WTC11 (cell line): ENCODE measurements at regions not wholly inside any gene's neighbourhood (a gene's known extent, or its start where the extent isn't known, plus 50 kb on each side); places are given as distances from the start of the nearest gene placed in this dataset.

ENCODE experiments used
- ATAC-seq: fragments of 200-7000 bp; cut with Tn5 transposase; 2 replicates; pipeline ENCODE4 v1.10.0; 2021; ENCODE audit warnings: mild to moderate bottlenecking, moderate library complexity
- CTCF ChIA-PET: fragments of 300-600 bp; sonication (Branson Sonifier 250); formaldehyde crosslinking; loops from one replicate; lab custom pipeline; 2021; ENCODE audit warnings: antibody characterized with exemption; lab: Charles Lee
- POLR2A ChIA-PET: fragments of 350-600 bp; sonication (Branson Sonifier 250); formaldehyde crosslinking; loops from one replicate; lab custom pipeline; 2021; ENCODE audit warnings: antibody characterized with exemption; lab: Charles Lee
- DNase-seq: peaks from one replicate; pipeline ENCODE4 v3.0.0; 2021; ENCODE audit warnings: low spot score
- H3K27ac Mint-ChIP-seq: 2 replicates; pipeline ENCODE4 v1.8.0; 2021; ENCODE audit warnings: mixed read lengths
- H3K27me3 Mint-ChIP-seq: 2 replicates; pipeline ENCODE4 v1.8.0; 2021; ENCODE audit warnings: low read depth, mild to moderate bottlenecking, moderate library complexity, mixed read lengths
- H3K36me3 Mint-ChIP-seq: 2 replicates; pipeline ENCODE4 v1.8.0; 2021; ENCODE audit warnings: mixed read lengths
- H3K4me1 Mint-ChIP-seq: 2 replicates; pipeline ENCODE4 v1.8.0; 2022; ENCODE audit warnings: mixed read lengths
- H3K4me3 Mint-ChIP-seq: 2 replicates; pipeline ENCODE4 v1.8.0; 2021; ENCODE audit warnings: mild to moderate bottlenecking, moderate library complexity, mixed read lengths
- H3K9me3 Mint-ChIP-seq: 2 replicates; pipeline ENCODE4 v1.8.0; 2021; ENCODE audit warnings: mixed read lengths
- CREM ChIP-seq: sonication (generic); formaldehyde crosslinking; IDR thresholded peaks from 2 replicates; pipeline ENCODE4 v1.8.1; 2022; ENCODE audit warnings: mild to moderate bottlenecking, missing genetic modification reagents, moderate library complexity
- ETV6 ChIP-seq: sonication (generic); formaldehyde crosslinking; IDR thresholded peaks from 2 replicates; pipeline ENCODE4 v1.8.1; 2022; ENCODE audit warnings: mild to moderate bottlenecking, missing genetic modification reagents
- KAT7 ChIP-seq: sonication (generic); formaldehyde crosslinking; IDR thresholded peaks from 2 replicates; pipeline ENCODE4 v1.8.1; 2023; ENCODE audit warnings: missing genetic modification reagents, mild to moderate bottlenecking, borderline replicate concordance
- MXD4 ChIP-seq: fragments of 250-450 bp; sonication (Bioruptor Pico); IDR thresholded peaks from 2 replicates; pipeline ENCODE4 v1.8.0; 2021; ENCODE audit warnings: mild to moderate bottlenecking, moderate library complexity, borderline replicate concordance
- MYBL2 ChIP-seq: sonication (generic); formaldehyde crosslinking; IDR thresholded peaks from 2 replicates; pipeline ENCODE4 v1.8.1; 2023; ENCODE audit warnings: mild to moderate bottlenecking, moderate library complexity, missing genetic modification reagents
- NFYB ChIP-seq: sonication (generic); formaldehyde crosslinking; conservative IDR thresholded peaks from 2 replicates; pipeline ENCODE4 v1.8.0; 2022; ENCODE audit warnings: low read depth, missing genetic modification reagents
- NR2C2 ChIP-seq: sonication (generic); formaldehyde crosslinking; IDR thresholded peaks from 2 replicates; pipeline ENCODE4 v1.8.0; 2022; ENCODE audit warnings: mild to moderate bottlenecking, missing genetic modification reagents
- SMAD3 ChIP-seq: sonication (generic); formaldehyde crosslinking; IDR thresholded peaks from 2 replicates; pipeline ENCODE4 v1.8.0; 2022; ENCODE audit warnings: missing genetic modification reagents, mild to moderate bottlenecking, borderline replicate concordance
- SMAD4 ChIP-seq: sonication (generic); formaldehyde crosslinking; IDR thresholded peaks from 2 replicates; pipeline ENCODE4 v1.8.0; 2022; ENCODE audit warnings: mild to moderate bottlenecking, missing genetic modification reagents
- ZNF138 ChIP-seq: sonication (generic); formaldehyde crosslinking; conservative IDR thresholded peaks from 2 replicates; pipeline ENCODE4 v1.8.1; 2022; ENCODE audit warnings: mild to moderate bottlenecking, moderate library complexity, missing genetic modification reagents
- TF ChIP-seq, protein P1 (sequence below): sonication (generic); formaldehyde crosslinking; IDR thresholded peaks from 2 replicates; pipeline ENCODE4 v1.8.0; 2023; ENCODE audit warnings: missing genetic modification reagents, mild to moderate bottlenecking, borderline replicate concordance
- TF ChIP-seq, protein P2 (sequence below): fragments of 250-450 bp; sonication (Bioruptor Pico); IDR thresholded peaks from 2 replicates; pipeline ENCODE4 v1.9.0; 2021; ENCODE audit warnings: moderate library complexity, mild to moderate bottlenecking, inconsistent platforms, borderline replicate concordance
- TF ChIP-seq, protein P3 (sequence below): fragments of 250-450 bp; sonication (Bioruptor Pico); IDR thresholded peaks from 2 replicates; pipeline ENCODE4 v1.8.0; 2021; ENCODE audit warnings: mild to moderate bottlenecking
- TF ChIP-seq, protein P4 (sequence below): sonication (generic); formaldehyde crosslinking; IDR thresholded peaks from 2 replicates; pipeline ENCODE4 v1.8.1; 2023; ENCODE audit warnings: mild to moderate bottlenecking, missing genetic modification reagents
- TF ChIP-seq, protein P5 (sequence below): sonication (generic); formaldehyde crosslinking; IDR thresholded peaks from 2 replicates; pipeline ENCODE4 v1.8.0; 2022; ENCODE audit warnings: missing genetic modification reagents

DNA sequence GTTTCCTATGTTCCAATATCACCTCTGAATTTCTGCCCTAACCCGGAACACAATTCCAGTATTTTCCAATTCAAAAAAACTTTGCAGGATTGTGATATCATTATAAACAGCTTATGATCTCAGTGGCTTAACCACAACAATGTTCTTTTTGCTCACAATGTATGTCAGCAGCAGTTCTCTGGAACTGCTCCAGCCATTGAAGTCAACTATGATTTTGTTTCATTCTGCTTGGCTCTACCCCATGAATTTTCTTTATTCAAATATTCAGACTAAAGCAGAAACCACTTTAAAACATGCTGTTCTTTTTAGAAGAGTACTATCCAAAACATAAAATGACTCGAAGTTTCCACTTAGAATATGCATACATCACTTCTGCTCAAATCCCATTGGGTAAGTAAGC is 1611.1 kb downstream of the ARAP2 start (continued):
- TF ChIP-seq, protein P1, sequence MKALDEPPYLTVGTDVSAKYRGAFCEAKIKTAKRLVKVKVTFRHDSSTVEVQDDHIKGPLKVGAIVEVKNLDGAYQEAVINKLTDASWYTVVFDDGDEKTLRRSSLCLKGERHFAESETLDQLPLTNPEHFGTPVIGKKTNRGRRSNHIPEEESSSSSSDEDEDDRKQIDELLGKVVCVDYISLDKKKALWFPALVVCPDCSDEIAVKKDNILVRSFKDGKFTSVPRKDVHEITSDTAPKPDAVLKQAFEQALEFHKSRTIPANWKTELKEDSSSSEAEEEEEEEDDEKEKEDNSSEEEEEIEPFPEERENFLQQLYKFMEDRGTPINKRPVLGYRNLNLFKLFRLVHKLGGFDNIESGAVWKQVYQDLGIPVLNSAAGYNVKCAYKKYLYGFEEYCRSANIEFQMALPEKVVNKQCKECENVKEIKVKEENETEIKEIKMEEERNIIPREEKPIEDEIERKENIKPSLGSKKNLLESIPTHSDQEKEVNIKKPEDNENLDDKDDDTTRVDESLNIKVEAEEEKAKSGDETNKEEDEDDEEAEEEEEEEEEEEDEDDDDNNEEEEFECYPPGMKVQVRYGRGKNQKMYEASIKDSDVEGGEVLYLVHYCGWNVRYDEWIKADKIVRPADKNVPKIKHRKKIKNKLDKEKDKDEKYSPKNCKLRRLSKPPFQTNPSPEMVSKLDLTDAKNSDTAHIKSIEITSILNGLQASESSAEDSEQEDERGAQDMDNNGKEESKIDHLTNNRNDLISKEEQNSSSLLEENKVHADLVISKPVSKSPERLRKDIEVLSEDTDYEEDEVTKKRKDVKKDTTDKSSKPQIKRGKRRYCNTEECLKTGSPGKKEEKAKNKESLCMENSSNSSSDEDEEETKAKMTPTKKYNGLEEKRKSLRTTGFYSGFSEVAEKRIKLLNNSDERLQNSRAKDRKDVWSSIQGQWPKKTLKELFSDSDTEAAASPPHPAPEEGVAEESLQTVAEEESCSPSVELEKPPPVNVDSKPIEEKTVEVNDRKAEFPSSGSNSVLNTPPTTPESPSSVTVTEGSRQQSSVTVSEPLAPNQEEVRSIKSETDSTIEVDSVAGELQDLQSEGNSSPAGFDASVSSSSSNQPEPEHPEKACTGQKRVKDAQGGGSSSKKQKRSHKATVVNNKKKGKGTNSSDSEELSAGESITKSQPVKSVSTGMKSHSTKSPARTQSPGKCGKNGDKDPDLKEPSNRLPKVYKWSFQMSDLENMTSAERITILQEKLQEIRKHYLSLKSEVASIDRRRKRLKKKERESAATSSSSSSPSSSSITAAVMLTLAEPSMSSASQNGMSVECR (CRISPR knock-in tag): no peak
- no peak for TF ChIP-seq MYBL2

DNA sequence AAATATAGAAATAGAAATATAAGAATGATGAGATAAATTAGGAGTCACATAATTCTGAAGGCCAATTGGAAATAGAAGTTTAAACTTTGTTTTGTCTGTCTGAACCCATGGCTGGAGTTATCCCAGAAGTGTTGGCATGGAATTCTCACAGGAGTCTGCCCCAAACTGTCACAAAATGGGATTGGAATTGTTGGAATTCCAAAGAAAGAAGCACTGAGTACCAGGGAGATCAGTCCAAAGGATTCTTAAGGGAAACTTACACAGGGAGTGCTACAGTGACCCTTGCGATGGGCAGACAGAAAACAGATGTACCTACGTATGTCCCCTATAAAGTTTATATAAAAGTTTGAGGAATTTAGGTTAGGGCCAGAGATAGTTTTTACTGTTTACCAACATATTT is 1607.7 kb downstream of the ARAP2 start:
- H3K4me1 Mint-ChIP-seq: no peaks in the 10 kb centered on the region
- ChIA-PET POLR2A (no interaction called here), CTCF (no interaction called here)
- H3K36me3 Mint-ChIP-seq: no peaks in the 10 kb centered on the region
- DNase-seq (no peak), ATAC-seq (peak; percentile 78)
- H3K27ac Mint-ChIP-seq: no peak overlapping the region
- TF ChIP-seq, protein P2, sequence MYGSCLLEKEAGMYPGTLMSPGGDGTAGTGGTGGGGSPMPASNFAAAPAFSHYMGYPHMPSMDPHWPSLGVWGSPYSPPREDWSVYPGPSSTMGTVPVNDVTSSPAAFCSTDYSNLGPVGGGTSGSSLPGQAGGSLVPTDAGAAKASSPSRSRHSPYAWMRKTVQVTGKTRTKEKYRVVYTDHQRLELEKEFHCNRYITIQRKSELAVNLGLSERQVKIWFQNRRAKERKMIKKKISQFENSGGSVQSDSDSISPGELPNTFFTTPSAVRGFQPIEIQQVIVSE (CRISPR knock-in tag): no peak
- no peak for TF ChIP-seq SMAD4 (CRISPR knock-in tag)
- TF ChIP-seq NFYB (CRISPR knock-in tag): no peak
- no peak for TF ChIP-seq MXD4 (CRISPR knock-in tag)
- H3K4me3 Mint-ChIP-seq: no peak overlapping the region
- no peaks in the 10 kb centered on the region for H3K27me3 Mint-ChIP-seq
- peaks cover 5% of the 10 kb centered on the region for H3K9me3 Mint-ChIP-seq

DNA sequence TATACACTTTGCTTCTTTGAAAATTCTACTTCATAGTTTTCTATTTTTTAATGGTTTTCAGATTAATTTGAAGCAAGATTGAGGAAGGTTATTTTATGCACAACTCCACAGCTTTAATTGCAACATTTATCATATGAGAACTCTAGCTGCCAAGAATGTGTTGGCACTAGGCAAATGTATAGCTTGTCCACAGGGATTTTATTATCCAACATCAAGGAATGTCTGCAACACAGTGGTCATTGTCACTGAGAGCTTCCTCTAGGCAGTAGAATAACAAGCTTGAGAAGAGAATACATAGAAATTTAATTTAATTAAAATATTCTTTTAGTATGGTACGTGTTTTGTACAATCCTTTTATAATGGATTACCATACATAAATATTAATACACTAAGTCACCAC is 1600.8 kb downstream of the ARAP2 start:
- Mint-ChIP-seq H3K36me3 (no peaks in the 10 kb centered on the region), H3K9me3 (peaks cover 8% of the 10 kb centered on the region; the same call in 1 of the 2 replicates), H3K4me3 (no peak overlapping the region), H3K27ac (no peak overlapping the region), H3K4me1 (no peaks in the 10 kb centered on the region), H3K27me3 (no peaks in the 10 kb centered on the region)
- ATAC-seq: no peak
- DNase-seq: no peak
- ChIA-PET CTCF (no interaction called here), POLR2A (no interaction called here)
- TF ChIP-seq, protein P3, sequence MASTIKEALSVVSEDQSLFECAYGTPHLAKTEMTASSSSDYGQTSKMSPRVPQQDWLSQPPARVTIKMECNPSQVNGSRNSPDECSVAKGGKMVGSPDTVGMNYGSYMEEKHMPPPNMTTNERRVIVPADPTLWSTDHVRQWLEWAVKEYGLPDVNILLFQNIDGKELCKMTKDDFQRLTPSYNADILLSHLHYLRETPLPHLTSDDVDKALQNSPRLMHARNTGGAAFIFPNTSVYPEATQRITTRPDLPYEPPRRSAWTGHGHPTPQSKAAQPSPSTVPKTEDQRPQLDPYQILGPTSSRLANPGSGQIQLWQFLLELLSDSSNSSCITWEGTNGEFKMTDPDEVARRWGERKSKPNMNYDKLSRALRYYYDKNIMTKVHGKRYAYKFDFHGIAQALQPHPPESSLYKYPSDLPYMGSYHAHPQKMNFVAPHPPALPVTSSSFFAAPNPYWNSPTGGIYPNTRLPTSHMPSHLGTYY (CRISPR knock-in tag): no peak
- TF ChIP-seq ETV6 (CRISPR knock-in tag) (no peak), KAT7 (CRISPR knock-in tag) (no peak), ZNF138 (CRISPR knock-in tag) (no peak), CREM (CRISPR knock-in tag) (no peak), NR2C2 (no peak), SMAD3 (CRISPR knock-in tag) (no peak)
- TF ChIP-seq, protein P1 (CRISPR knock-in tag): no peak
- TF ChIP-seq, protein P4, sequence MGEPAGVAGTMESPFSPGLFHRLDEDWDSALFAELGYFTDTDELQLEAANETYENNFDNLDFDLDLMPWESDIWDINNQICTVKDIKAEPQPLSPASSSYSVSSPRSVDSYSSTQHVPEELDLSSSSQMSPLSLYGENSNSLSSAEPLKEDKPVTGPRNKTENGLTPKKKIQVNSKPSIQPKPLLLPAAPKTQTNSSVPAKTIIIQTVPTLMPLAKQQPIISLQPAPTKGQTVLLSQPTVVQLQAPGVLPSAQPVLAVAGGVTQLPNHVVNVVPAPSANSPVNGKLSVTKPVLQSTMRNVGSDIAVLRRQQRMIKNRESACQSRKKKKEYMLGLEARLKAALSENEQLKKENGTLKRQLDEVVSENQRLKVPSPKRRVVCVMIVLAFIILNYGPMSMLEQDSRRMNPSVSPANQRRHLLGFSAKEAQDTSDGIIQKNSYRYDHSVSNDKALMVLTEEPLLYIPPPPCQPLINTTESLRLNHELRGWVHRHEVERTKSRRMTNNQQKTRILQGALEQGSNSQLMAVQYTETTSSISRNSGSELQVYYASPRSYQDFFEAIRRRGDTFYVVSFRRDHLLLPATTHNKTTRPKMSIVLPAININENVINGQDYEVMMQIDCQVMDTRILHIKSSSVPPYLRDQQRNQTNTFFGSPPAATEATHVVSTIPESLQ: no peak
- TF ChIP-seq, protein P5, sequence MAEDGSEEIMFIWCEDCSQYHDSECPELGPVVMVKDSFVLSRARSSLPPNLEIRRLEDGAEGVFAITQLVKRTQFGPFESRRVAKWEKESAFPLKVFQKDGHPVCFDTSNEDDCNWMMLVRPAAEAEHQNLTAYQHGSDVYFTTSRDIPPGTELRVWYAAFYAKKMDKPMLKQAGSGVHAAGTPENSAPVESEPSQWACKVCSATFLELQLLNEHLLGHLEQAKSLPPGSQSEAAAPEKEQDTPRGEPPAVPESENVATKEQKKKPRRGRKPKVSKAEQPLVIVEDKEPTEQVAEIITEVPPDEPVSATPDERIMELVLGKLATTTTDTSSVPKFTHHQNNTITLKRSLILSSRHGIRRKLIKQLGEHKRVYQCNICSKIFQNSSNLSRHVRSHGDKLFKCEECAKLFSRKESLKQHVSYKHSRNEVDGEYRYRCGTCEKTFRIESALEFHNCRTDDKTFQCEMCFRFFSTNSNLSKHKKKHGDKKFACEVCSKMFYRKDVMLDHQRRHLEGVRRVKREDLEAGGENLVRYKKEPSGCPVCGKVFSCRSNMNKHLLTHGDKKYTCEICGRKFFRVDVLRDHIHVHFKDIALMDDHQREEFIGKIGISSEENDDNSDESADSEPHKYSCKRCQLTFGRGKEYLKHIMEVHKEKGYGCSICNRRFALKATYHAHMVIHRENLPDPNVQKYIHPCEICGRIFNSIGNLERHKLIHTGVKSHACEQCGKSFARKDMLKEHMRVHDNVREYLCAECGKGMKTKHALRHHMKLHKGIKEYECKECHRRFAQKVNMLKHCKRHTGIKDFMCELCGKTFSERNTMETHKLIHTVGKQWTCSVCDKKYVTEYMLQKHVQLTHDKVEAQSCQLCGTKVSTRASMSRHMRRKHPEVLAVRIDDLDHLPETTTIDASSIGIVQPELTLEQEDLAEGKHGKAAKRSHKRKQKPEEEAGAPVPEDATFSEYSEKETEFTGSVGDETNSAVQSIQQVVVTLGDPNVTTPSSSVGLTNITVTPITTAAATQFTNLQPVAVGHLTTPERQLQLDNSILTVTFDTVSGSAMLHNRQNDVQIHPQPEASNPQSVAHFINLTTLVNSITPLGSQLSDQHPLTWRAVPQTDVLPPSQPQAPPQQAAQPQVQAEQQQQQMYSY (CRISPR knock-in tag): no peak
